ENCODE measurements at regions not wholly inside any gene's neighbourhood (a gene's known extent, or its start where the extent isn't known, plus 50 kb on each side); places are given as distances from the start of the nearest gene placed in this dataset.

- Mint-ChIP-seq H3K4me1 (no peaks in the 10 kb centered on the region), H3K36me3 (ENCODE audit: low read depth) (peaks cover 7% of the 10 kb centered on the region), H3K9me3 (peaks cover 5% of the 10 kb centered on the region), H3K27me3 (ENCODE audit: low read depth) (no peaks in the 10 kb centered on the region), H3K4me3 (no peak overlapping the region), H3K27ac (ENCODE audit: unreplicated experiment) (no peak overlapping the region)
- TF ChIP-seq, protein P1, sequence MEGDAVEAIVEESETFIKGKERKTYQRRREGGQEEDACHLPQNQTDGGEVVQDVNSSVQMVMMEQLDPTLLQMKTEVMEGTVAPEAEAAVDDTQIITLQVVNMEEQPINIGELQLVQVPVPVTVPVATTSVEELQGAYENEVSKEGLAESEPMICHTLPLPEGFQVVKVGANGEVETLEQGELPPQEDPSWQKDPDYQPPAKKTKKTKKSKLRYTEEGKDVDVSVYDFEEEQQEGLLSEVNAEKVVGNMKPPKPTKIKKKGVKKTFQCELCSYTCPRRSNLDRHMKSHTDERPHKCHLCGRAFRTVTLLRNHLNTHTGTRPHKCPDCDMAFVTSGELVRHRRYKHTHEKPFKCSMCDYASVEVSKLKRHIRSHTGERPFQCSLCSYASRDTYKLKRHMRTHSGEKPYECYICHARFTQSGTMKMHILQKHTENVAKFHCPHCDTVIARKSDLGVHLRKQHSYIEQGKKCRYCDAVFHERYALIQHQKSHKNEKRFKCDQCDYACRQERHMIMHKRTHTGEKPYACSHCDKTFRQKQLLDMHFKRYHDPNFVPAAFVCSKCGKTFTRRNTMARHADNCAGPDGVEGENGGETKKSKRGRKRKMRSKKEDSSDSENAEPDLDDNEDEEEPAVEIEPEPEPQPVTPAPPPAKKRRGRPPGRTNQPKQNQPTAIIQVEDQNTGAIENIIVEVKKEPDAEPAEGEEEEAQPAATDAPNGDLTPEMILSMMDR (conservative IDR thresholded peaks at IDR 0.05), result no peak
- no peak for DNase-seq (ENCODE audit: low read depth, low spot score)
Measured at GRCh38 chr2:133780997-133781513, 212.8 kb upstream of the NCKAP5 start.

DNA sequence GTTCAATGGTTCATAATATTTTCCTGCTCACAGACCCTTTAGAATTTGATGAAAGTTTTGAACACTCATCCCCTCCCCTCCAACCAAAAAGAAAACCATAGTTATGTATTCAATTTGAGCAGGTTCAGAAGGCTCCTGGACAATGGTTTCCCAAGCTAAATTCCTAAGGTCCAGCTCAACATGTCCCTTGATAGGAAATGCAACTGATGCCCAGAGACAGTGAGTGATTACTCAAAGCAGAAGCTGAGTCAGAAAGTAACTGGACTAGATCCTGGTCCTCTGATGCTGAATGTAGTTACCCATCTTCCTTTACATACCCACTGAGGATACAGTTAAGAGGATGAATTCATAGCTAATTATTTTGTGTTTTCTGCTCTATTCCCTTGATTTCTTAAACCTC lies 218.9 kb upstream of the NCKAP5 start:
- peaks cover 7% of the 10 kb centered on the region for H3K36me3 Mint-ChIP-seq (ENCODE audit: low read depth)
- no peak overlapping the region for H3K4me3 Mint-ChIP-seq
- TF ChIP-seq, protein P1 (conservative IDR thresholded peaks at IDR 0.05), result no peak
- H3K4me1 Mint-ChIP-seq, result no peaks in the 10 kb centered on the region
- peaks cover 18% of the 10 kb centered on the region for H3K9me3 Mint-ChIP-seq
- H3K27ac Mint-ChIP-seq (ENCODE audit: unreplicated experiment), result no peak overlapping the region
- DNase-seq (ENCODE audit: low read depth, low spot score), result no peak
- no peaks in the 10 kb centered on the region for H3K27me3 Mint-ChIP-seq (ENCODE audit: low read depth)

DNA sequence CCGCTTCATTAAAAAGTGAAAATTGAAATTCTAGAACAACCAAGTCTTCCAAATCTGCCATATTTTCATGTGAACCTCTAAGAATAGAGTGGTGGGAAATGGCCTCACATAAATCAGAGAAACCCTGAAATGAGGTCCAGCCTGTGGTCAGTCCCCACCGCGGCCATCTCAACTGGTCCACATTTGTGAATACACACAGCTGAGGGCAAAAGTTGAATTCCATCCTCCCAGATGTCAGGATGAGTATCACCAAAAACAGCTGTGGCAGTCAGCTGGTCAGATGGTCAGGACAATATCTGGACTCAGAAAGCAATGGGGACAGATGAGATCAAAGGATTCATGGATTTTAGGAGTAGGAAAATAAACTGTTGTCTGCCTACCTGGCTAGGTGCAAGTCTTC lies 219.4 kb upstream of the NCKAP5 start:
- DNase-seq (ENCODE audit: low read depth, low spot score), result no peak
- Mint-ChIP-seq H3K9me3 (peaks cover 18% of the 10 kb centered on the region), H3K36me3 (ENCODE audit: low read depth) (peaks cover 5% of the 10 kb centered on the region), H3K27ac (ENCODE audit: unreplicated experiment) (no peak overlapping the region), H3K27me3 (ENCODE audit: low read depth) (no peaks in the 10 kb centered on the region), H3K4me3 (no peak overlapping the region), H3K4me1 (no peaks in the 10 kb centered on the region)
- TF ChIP-seq, protein P1 (conservative IDR thresholded peaks at IDR 0.05), result no peak

DNA sequence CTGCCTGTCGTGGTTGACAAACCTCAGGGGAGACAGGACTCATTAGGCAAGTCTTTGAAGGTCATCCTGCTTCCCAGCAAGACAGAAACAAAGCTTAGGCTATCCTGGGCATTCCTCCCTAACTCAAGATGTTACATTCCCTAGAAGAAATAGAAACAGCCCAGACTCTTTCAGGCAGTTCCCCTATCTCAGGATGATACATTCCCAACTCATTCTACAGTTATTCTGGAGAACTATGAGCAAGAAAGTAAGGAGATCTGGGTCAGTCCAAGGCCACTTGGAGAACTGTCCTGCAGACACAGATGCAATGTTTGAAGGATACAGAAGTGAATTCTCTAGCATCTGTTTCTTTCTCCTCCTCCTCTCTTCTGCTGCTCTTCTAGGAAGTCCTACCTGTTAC lies 220.1 kb upstream of the NCKAP5 start:
- no peak for DNase-seq (ENCODE audit: low read depth, low spot score)
- no peaks in the 10 kb centered on the region for H3K36me3 Mint-ChIP-seq (ENCODE audit: low read depth)
- no peak overlapping the region for H3K4me3 Mint-ChIP-seq
- no peak overlapping the region for H3K27ac Mint-ChIP-seq (ENCODE audit: unreplicated experiment)
- TF ChIP-seq, protein P1 (conservative IDR thresholded peaks at IDR 0.05), result no peak
- peaks cover 12% of the 10 kb centered on the region for H3K9me3 Mint-ChIP-seq
- no peaks in the 10 kb centered on the region for H3K4me1 Mint-ChIP-seq
- H3K27me3 Mint-ChIP-seq (ENCODE audit: low read depth), result no peaks in the 10 kb centered on the region

- DNase-seq (ENCODE audit: low read depth, low spot score), result no peak
- H3K27me3 Mint-ChIP-seq (ENCODE audit: low read depth), result no peaks in the 10 kb centered on the region
- no peak overlapping the region for H3K27ac Mint-ChIP-seq (ENCODE audit: unreplicated experiment)
- H3K9me3 Mint-ChIP-seq, result peaks cover 21% of the 10 kb centered on the region
- TF ChIP-seq, protein P1 (conservative IDR thresholded peaks at IDR 0.05), result no peak
- no peaks in the 10 kb centered on the region for H3K4me1 Mint-ChIP-seq
- H3K4me3 Mint-ChIP-seq, result no peak overlapping the region
- peaks cover 2% of the 10 kb centered on the region for H3K36me3 Mint-ChIP-seq (ENCODE audit: low read depth)
Measured at GRCh38 chr2:133789743-133790142, 221.5 kb upstream of the NCKAP5 start.

GRCh38 chr2:133790711-133791110 lies 222.4 kb upstream of the NCKAP5 start:
- H3K9me3 Mint-ChIP-seq, result peaks cover 22% of the 10 kb centered on the region
- H3K4me3 Mint-ChIP-seq, result no peak overlapping the region
- H3K4me1 Mint-ChIP-seq, result no peaks in the 10 kb centered on the region
- no peak for DNase-seq (ENCODE audit: low read depth, low spot score)
- TF ChIP-seq, protein P1 (conservative IDR thresholded peaks at IDR 0.05), result no peak
- H3K27me3 Mint-ChIP-seq (ENCODE audit: low read depth), result no peaks in the 10 kb centered on the region
- H3K27ac Mint-ChIP-seq (ENCODE audit: unreplicated experiment), result no peak overlapping the region
- peaks cover 2% of the 10 kb centered on the region for H3K36me3 Mint-ChIP-seq (ENCODE audit: low read depth)

All from neural crest cell (in vitro differentiated cells).